KMS-11 (cell line): ENCODE measurements at regions not wholly inside any gene's neighbourhood (a gene's known extent, or its start where the extent isn't known, plus 50 kb on each side); places are given as distances from the start of the nearest gene placed in this dataset.

Source experiments
- H2AFZ ChIP-seq: fragments of 200-600 bp; sonication (generic); 2 replicates; pipeline ENCODE4 v1.6.1; 2016; ENCODE audit warnings: antibody characterized with exemption, mixed run types, low read depth
- H3K27ac ChIP-seq: fragments of 200-600 bp; sonication (generic); 2 replicates; pipeline ENCODE4 v1.6.1; 2016; ENCODE audit warnings: mild to moderate bottlenecking, mixed run types
- H3K27me3 ChIP-seq: fragments of 200-600 bp; sonication (generic); 2 replicates; pipeline ENCODE4 v1.6.1; 2017; ENCODE audit warnings: mild to moderate bottlenecking, low read depth, mixed run types, moderate library complexity; ENCODE audit not compliant: insufficient read depth
- H3K36me3 ChIP-seq: fragments of 200-600 bp; sonication (generic); 2 replicates; pipeline ENCODE4 v1.6.1; 2017; ENCODE audit warnings: mild to moderate bottlenecking, mixed run types; ENCODE audit not compliant: insufficient read depth
- H3K4me1 ChIP-seq: fragments of 200-600 bp; sonication (generic); 2 replicates; pipeline ENCODE4 v1.6.1; 2016; ENCODE audit warnings: mild to moderate bottlenecking, low read depth, mixed run types; ENCODE audit not compliant: poor library complexity, severe bottlenecking
- H3K4me2 ChIP-seq: fragments of 200-600 bp; sonication (generic); 2 replicates; pipeline ENCODE4 v1.7.0; 2016; ENCODE audit warnings: mild to moderate bottlenecking, mixed run types
- H3K4me3 ChIP-seq: fragments of 200-600 bp; sonication (generic); IDR thresholded peaks from 2 replicates; pipeline ENCODE4 v1.6.1; 2017; ENCODE audit warnings: low read depth, low read length, mixed read lengths; ENCODE audit not compliant: insufficient read depth
- H3K79me2 ChIP-seq: fragments of 200-600 bp; sonication (generic); 2 replicates; pipeline ENCODE4 v1.6.1; 2016; ENCODE audit warnings: low read depth, mixed run types; ENCODE audit not compliant: insufficient read depth
- H3K9ac ChIP-seq: fragments of 200-600 bp; sonication (generic); 2 replicates; pipeline ENCODE4 v1.6.1; 2016; ENCODE audit warnings: mild to moderate bottlenecking, mixed run types
- H4K20me1 ChIP-seq: fragments of 200-600 bp; sonication (generic); 2 replicates; pipeline ENCODE4 v1.6.1; 2016; ENCODE audit warnings: mild to moderate bottlenecking, mixed run types; ENCODE audit not compliant: insufficient read depth
- CTCF ChIP-seq: fragments of 200-600 bp; sonication (generic); conservative IDR thresholded peaks from 2 replicates; pipeline ENCODE4 v1.6.1; 2017; ENCODE audit warnings: low read depth, mild to moderate bottlenecking, antibody characterized with exemption, low read length, moderate library complexity, mixed read lengths

DNA sequence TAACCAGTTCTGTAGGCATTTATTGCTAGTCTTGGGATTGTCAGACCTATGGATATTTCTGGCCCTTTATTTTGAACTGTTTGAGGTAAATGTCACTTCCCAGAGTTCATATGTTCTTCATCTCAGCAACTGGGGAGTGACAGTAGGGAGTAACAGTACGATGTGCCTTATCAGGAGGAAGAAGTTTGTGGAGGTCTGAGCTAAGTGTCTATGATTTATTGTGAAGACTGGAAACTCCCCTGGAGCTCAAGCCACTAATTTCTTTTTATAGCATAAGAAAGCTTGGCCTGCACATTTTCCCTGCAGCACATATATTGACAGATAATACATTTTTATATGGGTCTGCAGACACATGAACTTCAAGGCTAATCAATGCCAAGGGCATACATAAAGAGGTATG, 383.8 kb downstream of the GRXCR1 start:
- H3K36me3 ChIP-seq: no peaks in the 10 kb centered on the region
- no peak overlapping the region for H3K27ac ChIP-seq
- no peaks in the 10 kb centered on the region for H3K79me2 ChIP-seq
- no peaks in the 10 kb centered on the region for H3K4me1 ChIP-seq
- H3K9ac ChIP-seq: no peak overlapping the region
- no peak overlapping the region for H3K4me3 ChIP-seq
- H3K27me3 ChIP-seq: no peaks in the 10 kb centered on the region
- H3K4me2 ChIP-seq: no peak overlapping the region
- H2AFZ ChIP-seq: no peak overlapping the region
- TF ChIP-seq CTCF: no peak
- H4K20me1 ChIP-seq: no peaks in the 10 kb centered on the region

DNA sequence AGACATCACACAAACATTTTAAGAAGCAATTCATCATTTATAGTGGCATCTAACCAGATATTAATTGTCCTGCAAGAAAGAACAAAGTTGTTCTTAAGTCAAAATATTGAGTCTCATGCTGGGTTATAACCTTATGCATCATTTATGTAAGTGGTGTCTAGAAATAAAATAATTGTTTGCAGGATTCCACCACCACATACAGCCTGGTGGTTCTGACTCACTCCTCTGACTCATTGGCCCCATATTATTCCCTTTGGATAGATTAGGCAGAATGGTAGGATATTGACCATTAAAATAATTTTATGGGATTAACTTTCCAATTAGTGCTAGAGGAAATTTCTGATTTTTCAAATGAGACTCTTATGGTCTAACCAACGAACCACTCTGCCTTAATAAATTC, 384.5 kb downstream of the GRXCR1 start:
- no peaks in the 10 kb centered on the region for H3K36me3 ChIP-seq
- H2AFZ ChIP-seq: no peak overlapping the region
- no peak overlapping the region for H3K9ac ChIP-seq
- no peaks in the 10 kb centered on the region for H4K20me1 ChIP-seq
- no peak for TF ChIP-seq CTCF
- no peaks in the 10 kb centered on the region for H3K4me1 ChIP-seq
- no peak overlapping the region for H3K4me2 ChIP-seq
- H3K27ac ChIP-seq: no peak overlapping the region
- H3K27me3 ChIP-seq: no peaks in the 10 kb centered on the region
- H3K4me3 ChIP-seq: no peak overlapping the region
- no peaks in the 10 kb centered on the region for H3K79me2 ChIP-seq

GRCh38 chr4:43282534-43282933, 390.0 kb downstream of the GRXCR1 start:
- Histone ChIP-seq H4K20me1 (no peaks in the 10 kb centered on the region), H3K79me2 (no peaks in the 10 kb centered on the region), H3K4me2 (no peak overlapping the region), H3K9ac (no peak overlapping the region), H3K27me3 (no peaks in the 10 kb centered on the region), H3K27ac (no peak overlapping the region), H2AFZ (no peak overlapping the region), H3K4me1 (no peaks in the 10 kb centered on the region), H3K4me3 (no peak overlapping the region), H3K36me3 (no peaks in the 10 kb centered on the region)
- TF ChIP-seq CTCF: no peak

DNA sequence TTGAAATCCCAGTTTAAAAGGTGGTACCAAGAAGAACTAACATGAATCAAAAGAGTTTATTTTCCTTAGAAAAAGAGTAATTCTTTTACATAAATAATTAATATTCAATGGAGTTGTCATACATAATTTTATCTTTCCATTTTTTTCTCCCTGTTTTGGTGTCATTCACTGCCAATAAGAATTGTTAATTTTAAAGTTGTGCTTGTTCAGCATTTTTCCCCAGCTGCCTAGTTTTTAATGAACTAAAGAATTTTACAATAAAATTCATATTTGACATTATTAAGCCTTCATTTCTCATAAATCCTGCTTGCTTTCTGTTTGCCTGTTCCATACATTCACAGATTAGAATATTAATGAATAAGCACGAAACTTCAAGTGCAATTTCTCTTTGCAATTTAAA, 393.6 kb downstream of the GRXCR1 start:
- no peaks in the 10 kb centered on the region for H3K79me2 ChIP-seq
- TF ChIP-seq CTCF: no peak
- no peak overlapping the region for H3K4me2 ChIP-seq
- H4K20me1 ChIP-seq: no peaks in the 10 kb centered on the region
- H3K4me3 ChIP-seq: no peak overlapping the region
- no peak overlapping the region for H2AFZ ChIP-seq
- H3K9ac ChIP-seq: no peak overlapping the region
- H3K4me1 ChIP-seq: no peaks in the 10 kb centered on the region
- H3K36me3 ChIP-seq: no peaks in the 10 kb centered on the region
- no peak overlapping the region for H3K27ac ChIP-seq
- H3K27me3 ChIP-seq: no peaks in the 10 kb centered on the region
